ENCODE measurements at regions not wholly inside any gene's neighbourhood (a gene's known extent, or its start where the extent isn't known, plus 50 kb on each side); places are given as distances from the start of the nearest gene placed in this dataset.
A peak's percentile ranks its signal among the peaks of the same experiment; 100 is the strongest.

DNA sequence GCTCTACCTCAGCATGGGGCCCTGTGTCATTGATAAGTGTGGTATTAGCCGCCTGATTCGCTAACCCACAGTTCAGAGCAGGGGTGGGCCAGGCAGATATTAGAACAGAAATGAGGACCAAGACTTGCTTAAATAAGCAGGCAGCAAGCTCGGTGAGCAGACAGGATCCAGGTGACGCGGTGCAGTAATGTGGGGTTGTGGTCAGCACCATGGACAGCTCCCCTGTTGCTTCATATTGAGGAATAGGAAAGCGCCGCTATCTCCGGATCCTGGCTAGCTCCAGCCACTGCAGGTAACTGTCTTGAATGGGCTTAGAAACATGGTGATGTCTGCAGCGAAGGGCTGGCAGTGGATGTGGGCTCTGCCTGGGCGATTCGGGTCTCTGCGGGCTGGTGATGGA, 51.3 kb upstream of the GPR26 start (continued):
- TF ChIP-seq ZNF383 (CRISPR knock-in tag; IDR thresholded peaks at IDR 0.05; ENCODE audit: borderline replicate concordance), result no peak
- TF ChIP-seq, protein P1, sequence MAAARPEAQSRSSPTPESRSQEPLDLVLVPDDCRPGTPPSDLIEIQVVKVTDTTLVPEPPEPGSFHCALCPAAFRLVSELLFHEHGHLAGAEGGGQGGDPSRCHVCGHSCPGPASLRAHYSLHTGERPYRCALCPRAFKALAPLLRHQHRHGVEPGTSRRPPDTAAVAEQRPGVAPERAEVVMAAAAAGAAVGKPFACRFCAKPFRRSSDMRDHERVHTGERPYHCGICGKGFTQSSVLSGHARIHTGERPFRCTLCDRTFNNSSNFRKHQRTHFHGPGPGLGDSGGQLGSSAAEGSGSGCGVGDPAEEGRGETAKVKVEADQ (CRISPR knock-in tag; IDR thresholded peaks at IDR 0.05; ENCODE audit: borderline replicate concordance), result no peak
- TF ChIP-seq SSRP1 (CRISPR knock-in tag; IDR thresholded peaks at IDR 0.05), result no peak
- TF ChIP-seq ETV6 (CRISPR knock-in tag; conservative IDR thresholded peaks at IDR 0.05), result peak; percentile 83; the same call in 1 of the 2 replicates
- TF ChIP-seq, protein P2, sequence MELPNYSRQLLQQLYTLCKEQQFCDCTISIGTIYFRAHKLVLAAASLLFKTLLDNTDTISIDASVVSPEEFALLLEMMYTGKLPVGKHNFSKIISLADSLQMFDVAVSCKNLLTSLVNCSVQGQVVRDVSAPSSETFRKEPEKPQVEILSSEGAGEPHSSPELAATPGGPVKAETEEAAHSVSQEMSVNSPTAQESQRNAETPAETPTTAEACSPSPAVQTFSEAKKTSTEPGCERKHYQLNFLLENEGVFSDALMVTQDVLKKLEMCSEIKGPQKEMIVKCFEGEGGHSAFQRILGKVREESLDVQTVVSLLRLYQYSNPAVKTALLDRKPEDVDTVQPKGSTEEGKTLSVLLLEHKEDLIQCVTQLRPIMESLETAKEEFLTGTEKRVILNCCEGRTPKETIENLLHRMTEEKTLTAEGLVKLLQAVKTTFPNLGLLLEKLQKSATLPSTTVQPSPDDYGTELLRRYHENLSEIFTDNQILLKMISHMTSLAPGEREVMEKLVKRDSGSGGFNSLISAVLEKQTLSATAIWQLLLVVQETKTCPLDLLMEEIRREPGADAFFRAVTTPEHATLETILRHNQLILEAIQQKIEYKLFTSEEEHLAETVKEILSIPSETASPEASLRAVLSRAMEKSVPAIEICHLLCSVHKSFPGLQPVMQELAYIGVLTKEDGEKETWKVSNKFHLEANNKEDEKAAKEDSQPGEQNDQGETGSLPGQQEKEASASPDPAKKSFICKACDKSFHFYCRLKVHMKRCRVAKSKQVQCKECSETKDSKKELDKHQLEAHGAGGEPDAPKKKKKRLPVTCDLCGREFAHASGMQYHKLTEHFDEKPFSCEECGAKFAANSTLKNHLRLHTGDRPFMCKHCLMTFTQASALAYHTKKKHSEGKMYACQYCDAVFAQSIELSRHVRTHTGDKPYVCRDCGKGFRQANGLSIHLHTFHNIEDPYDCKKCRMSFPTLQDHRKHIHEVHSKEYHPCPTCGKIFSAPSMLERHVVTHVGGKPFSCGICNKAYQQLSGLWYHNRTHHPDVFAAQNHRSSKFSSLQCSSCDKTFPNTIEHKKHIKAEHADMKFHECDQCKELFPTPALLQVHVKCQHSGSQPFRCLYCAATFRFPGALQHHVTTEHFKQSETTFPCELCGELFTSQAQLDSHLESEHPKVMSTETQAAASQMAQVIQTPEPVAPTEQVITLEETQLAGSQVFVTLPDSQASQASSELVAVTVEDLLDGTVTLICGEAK (IDR thresholded peaks at IDR 0.05), result no peak
- TF ChIP-seq, protein P2 (CRISPR knock-in tag; IDR thresholded peaks at IDR 0.05), result 0 out of 2 replicates have a peak, but pooled peaks have one; percentile 28
- no peak for TF ChIP-seq ZBTB8A (CRISPR knock-in tag; IDR thresholded peaks at IDR 0.05; ENCODE audit: borderline replicate concordance, low read depth)
- TF ChIP-seq PPARG (CRISPR knock-in tag; conservative IDR thresholded peaks at IDR 0.05), result no peak
- no peak for TF ChIP-seq CBX1 (IDR thresholded peaks at IDR 0.05; ENCODE audit: low read depth)
- no peak for TF ChIP-seq SMARCC2 (IDR thresholded peaks at IDR 0.05)
- TF ChIP-seq ARNTL (CRISPR knock-in tag; IDR thresholded peaks at IDR 0.05), result no peak
- TF ChIP-seq ZNF547 (CRISPR knock-in tag; IDR thresholded peaks at IDR 0.05), result peak; percentile 29; the same call in 1 of the 2 replicates
- TF ChIP-seq, protein P3, sequence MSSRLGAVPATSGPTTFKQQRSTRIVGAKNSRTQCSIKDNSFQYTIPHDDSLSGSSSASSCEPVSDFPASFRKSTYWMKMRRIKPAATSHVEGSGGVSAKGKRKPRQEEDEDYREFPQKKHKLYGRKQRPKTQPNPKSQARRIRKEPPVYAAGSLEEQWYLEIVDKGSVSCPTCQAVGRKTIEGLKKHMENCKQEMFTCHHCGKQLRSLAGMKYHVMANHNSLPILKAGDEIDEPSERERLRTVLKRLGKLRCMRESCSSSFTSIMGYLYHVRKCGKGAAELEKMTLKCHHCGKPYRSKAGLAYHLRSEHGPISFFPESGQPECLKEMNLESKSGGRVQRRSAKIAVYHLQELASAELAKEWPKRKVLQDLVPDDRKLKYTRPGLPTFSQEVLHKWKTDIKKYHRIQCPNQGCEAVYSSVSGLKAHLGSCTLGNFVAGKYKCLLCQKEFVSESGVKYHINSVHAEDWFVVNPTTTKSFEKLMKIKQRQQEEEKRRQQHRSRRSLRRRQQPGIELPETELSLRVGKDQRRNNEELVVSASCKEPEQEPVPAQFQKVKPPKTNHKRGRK (CRISPR knock-in tag; IDR thresholded peaks at IDR 0.05), result no peak
- no peak for TF ChIP-seq ATM (IDR thresholded peaks at IDR 0.05; ENCODE audit: borderline replicate concordance)
- TF ChIP-seq ZNF44 (CRISPR knock-in tag; IDR thresholded peaks at IDR 0.05), result no peak
- TF ChIP-seq, protein P4, sequence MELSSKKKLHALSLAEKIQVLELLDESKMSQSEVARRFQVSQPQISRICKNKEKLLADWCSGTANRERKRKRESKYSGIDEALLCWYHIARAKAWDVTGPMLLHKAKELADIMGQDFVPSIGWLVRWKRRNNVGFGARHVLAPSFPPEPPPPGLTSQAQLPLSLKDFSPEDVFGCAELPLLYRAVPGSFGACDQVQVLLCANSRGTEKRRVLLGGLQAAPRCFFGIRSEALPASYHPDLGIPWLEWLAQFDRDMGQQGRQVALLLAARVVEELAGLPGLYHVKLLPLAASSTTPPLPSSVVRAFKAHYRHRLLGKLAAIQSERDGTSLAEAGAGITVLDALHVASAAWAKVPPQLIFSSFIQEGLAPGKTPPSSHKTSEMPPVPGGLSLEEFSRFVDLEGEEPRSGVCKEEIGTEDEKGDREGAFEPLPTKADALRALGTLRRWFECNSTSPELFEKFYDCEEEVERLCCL (CRISPR knock-in tag; IDR thresholded peaks at IDR 0.05; ENCODE audit: borderline replicate concordance), result peak; percentile 64; the same call in 1 of the 2 replicates

Data from HepG2 (cell line).